HG02981 (cell line): ENCODE measurements at regions not wholly inside any gene's neighbourhood (a gene's known extent, or its start where the extent isn't known, plus 50 kb on each side); places are given as distances from the start of the nearest gene placed in this dataset.
"Not testable (repeated sequence)": the region's sequence is repeated elsewhere in the genome, so short reads cannot be mapped to it uniquely, and the experiment has no call there.

Source experiments
- ATAC-seq: cut with Tn5 transposase; IDR thresholded peaks from one replicate; pipeline ENCODE4 v1.9.1; 2021; ENCODE audit warnings: mild to moderate bottlenecking, moderate library complexity; ENCODE audit not compliant: unreplicated experiment

DNA sequence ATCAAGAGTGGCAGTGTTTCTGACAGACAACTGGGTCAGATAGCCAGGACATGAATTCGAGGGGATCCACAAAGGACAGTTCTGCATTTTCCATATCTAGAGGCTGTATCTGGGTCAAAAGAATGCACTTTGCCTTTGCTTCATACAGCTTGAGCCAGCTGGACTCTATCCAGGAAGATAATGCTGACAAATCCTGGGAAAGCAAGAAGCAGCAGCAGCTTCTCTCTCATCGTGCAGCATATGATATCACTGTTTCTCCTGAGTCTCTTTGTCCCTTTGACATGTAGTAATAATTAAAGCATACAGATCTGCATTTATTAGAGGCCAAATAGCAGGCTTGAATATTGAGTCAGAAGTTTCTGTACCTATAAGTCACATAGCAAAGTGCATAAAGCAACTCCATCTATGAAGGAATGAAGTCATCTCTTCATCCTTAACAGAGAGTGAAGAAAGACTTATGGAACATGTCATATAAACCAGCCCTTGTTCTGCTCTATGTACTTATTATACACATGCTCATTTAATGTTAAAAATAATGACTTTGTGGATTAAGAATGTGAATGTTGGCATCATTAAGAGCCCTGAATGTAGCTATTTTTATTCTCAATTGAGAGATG is 236.8 kb upstream of the GBE1 start:
- no peak for ATAC-seq

DNA sequence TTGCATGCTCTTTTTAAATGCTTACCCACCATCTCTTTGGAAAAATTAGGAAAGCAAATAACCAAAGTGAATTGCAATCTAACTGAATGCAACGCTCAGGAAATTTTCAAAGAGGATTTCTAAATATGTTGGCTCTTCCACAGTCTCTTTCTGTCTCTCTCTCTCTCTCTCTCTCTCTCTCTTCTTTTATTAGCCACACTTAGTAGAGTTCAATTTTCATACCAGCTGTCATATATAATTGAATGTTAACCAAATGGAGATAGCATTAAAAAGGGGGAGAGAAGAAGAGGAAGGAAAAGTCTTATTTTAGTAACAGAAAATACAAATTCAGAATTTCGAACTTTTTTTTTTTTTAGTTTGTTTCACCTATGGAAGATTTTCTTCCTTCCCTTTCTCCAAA is 235.9 kb upstream of the GBE1 start:
- no peak for ATAC-seq

DNA sequence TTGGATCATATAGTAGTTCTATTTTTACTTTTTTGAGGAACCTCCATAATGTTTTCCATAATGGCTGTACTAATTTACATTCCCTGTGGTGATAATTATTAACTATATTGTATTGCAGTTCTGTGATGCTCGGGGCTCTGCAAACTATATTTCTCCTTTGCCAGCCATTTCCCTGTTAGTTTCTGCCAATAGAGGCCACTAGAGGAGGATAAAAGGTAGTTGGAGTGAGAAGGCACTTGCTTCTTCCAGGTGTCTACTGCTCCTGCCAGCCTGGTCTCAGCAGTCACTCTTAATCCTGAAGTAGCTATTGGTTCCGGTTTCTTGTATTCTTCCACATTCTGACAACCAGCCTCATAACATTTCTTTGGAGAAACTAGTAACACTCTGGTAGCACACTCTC is 233.9 kb upstream of the GBE1 start:
- no peak for ATAC-seq

DNA sequence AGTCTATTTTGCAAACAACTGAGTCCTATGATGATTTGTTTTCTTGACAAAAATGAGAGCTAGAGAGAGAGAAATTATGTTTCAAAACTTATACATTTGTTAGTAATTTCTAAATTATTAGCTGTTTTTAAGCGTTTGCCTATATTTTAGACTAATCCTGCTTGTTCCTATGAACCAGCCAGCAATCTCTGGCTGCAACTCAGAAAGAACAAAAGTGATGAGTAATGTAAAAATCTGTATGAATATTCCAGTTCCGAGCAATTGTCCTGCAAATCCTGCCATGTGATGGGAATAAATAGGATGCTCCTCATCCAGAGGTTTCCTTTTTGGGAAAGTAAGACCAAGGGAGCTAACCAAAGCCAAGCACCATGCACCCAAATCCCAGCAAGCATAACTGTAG is 228.3 kb upstream of the GBE1 start:
- ATAC-seq, result no peak

DNA sequence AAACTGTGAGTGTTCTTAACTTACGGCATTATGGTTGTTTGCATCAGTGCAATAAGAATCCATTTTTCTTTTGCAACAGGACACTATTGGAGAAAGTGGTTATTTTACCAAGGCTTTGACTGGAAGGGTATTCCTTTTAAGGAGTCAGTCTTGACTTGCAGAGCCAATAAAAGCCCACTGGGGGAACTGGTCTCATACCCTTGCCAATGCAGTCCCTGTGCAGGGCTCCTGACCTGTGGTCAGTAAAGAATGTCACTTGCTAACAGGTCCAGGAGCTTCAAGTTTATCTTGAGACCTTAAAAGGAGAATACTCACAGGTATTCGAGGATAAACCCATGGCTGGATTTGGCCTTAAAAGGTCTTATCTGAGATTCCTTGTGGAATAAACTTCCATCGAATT is 227.8 kb upstream of the GBE1 start:
- ATAC-seq, result no peak

DNA sequence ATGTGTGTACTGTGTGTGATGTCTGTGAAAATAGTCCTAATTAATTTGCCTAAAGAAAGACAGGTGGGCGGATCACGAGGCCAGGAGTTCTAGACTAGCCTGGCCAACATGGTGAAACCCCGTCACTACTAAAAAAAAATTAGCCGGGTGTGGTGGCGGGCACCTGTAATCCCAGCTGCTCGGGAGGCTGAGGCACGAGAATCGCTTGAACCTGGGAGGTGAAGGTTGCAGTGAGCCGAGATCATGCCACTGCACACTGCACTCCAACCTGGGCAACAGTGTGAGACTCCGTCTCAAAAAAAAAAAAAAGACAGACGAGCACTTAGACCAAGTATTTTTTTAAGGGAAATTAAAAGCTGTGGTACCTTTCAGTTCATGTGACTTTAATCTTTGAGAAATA is 226.0 kb upstream of the GBE1 start:
- not testable (repeated sequence) for ATAC-seq

DNA sequence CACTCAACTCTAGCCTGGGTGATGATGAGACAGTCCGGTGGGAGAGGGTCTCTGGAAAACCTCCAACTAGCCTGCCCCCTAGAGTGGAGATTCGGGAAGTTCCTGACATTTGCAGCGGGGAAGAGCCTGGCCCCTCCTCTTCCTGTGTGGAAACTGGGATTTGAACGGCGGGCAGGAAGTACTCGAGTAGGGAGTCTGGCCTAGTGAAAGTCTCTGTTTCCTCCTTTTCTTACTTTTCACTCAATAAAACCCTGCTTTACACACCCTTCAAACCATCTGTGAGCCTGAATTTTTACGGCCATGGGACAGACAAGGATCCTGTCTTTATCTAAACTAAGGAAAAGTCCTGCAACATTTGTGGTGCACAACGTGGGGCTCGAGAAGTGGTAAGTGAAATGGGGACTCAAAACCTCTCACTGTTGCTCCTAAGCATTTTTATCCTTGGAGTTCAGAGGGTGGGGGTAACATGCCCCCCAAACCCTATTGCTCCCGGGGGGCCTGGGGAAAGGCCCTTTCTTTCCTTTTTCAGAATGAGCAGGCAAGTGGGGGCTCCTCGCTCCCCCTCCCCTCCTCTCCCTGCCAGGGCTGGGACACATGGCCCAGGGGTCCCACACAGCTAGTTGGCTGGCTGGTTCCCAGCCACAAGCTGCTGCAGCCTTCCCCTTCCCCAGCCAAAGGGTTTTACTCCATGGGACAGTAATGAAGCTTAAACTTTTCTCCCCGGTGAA is 224.7 kb upstream of the GBE1 start:
- no peak for ATAC-seq

DNA sequence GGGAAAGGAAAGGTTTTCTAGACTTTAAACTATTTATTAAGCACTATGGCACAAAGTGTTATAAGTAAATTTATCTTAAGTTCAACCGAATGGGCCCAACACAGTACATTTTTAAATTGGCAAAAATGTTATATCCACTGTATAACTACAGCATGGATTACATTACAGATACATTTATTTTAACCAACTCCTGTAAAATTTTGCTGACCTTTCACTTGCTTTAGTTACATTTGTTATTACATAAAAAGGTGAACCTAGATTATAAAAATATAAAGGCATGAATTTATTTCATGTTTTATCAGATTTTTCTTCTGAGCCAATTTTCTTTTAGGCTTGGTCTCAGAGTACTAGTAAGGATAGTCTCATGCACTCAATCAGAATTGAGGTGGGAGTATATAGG is 221.9 kb upstream of the GBE1 start:
- no peak for ATAC-seq

DNA sequence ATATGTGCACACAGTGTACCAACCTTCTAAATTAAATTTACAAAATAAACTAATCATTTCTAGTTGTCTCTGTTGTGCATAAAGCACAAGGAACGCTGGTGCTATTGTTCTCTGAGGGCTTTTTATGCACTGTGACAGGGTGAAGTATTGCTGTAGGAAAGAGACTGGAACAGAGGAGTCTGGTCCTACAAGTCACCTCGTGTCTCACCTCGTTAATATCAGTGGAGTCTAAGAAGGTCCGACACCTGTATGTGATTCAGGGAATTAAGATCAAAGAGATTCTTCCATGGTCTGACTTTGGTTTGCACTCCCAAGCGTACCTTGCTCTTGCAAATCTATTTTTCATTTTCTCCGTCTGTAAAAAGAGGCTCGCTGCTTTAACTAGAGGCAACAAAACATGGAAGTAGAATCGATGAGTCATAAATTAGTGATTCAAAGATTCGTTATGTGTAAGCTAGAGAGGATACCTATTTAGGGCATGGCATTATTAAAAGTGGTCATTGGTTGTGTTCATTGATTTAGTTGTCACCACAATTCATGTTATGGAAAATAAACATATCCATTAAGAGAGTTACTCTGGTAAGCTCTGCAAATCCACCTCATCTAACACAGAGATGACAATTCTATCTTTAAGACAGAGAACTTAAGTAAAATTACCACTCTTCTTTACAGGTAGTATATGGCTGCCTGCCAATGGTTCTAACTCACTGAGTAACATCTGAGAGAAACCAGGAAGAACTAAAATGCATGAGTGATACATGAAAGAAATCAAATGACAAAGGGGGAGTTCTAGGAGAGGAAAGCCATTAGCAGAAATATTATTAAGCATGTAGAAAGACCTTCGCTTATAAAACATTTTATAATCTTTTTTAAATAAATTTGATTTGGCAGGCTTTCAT is 219.4 kb upstream of the GBE1 start:
- ATAC-seq, result no peak

DNA sequence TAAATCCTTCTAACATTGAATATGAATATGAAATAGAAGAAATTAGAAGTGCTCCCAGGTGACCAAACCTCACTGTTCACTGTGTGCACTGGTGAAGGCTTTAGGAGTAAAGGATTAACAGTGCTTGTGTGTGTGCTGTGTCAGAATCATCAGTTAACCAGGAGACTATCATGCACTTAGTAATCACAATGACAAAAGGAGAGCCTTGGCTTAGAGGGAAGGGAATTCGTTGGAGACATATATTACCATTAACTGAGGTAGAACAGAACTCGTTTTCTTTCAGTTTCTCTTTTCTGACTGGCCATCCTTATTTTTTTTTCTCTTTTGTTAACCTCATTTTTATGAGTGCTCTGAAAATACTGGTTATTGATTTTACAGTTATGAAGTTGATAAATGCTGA is 213.3 kb upstream of the GBE1 start:
- no peak for ATAC-seq

DNA sequence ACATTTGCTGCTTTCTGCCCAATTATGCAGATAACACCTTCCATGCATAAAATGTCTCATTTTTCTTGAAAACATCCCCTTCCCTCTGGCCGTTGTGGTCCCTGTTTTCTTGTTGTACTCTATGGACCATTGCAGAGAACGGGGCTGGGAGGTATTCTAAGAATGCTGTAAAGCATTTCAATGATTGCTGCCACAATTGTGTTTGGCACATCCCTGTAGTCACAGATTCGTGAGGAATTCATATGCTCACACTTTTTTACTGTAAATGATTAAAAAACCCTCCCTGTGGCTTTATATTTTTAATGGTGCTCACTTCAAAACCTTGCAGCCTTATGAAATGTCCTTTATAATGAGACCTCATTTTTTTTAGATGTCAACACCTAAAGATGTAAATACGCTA is 207.2 kb upstream of the GBE1 start:
- no peak for ATAC-seq

DNA sequence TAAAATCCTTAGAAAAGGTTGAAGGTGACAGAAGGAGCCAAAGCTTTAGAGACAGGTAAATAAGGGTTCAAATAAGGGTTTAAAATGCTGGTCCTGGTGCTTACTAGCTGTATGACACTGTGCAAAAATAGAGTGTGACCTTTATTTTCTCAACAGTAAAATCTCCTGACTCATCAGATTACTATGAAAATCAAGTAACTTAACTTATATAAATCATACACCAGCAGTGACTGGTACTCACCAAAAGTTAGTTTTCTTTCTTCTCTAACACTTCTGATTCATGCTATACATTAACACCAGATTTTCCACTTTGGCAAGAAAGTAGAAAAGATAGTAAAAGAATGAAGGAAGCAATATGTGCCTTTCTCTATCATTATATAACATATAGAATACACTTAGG is 205.9 kb upstream of the GBE1 start:
- ATAC-seq, result no peak

DNA sequence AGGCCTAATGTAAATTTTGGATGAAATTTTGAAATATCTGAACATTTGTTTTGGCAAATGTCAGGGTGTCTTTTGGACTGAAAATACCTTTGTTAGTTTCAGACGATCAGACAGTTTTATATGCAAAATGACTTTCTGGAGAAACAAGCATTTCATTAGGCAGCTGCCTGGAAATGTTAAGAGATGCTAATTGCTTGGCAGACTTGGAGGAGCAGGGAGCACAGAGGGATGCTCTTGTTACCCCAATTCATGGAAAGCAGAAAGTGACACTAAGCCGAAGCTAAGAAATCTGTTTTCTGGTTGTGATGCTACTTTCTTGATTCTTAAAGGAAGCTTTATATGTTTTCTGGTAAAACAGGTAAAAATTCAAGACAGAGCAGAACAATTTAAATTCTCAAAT is 204.3 kb upstream of the GBE1 start:
- no peak for ATAC-seq

DNA sequence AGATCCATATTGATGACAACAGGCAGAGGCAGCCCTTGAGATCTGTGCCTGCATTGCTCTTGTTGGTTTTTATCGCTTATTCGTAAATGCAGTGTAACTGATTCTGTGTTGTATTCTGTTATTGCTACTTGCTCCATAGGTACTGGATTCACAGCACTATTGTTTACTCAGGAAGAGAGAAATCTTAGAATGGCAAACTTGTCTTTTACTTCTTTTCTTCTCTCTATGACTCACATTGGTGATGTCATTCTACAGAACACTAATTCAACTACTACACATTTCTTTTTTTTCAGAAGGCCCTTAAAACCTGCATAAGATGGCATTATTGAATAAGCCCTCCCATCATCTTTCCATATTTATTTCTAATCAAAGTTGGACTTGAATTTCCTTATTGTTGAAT is 201.0 kb upstream of the GBE1 start:
- no peak for ATAC-seq

DNA sequence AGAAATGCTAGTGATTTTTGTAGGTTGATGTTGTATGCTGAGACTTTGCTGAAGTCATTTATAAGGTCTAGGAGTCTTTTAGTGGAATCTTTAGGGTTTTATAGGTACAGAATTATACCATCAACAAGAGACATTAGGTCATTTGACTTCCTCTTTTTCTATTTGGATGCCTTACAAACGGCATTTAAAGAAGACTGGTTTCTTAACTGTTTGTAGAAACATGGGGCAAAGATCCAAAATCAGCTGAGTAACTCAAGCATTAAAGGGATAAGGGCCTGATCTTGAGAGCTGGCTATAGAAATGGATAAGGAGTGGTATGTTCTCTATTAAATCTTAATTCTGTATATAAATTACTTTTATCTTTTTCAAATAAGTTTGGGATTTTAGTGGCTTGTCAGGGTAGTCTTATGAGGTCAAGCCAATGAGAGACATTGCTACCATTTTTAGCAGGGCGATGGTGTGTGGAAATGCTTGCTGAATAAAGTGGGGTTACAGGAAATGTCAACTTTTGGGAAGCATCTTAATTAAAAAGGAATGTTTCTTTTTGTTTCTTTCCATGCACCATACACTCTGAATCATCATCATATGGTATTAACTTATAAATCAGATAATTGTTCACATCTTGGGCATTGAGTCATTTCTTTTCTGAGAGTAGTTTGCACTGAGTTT is 197.7 kb upstream of the GBE1 start:
- ATAC-seq, result no peak

DNA sequence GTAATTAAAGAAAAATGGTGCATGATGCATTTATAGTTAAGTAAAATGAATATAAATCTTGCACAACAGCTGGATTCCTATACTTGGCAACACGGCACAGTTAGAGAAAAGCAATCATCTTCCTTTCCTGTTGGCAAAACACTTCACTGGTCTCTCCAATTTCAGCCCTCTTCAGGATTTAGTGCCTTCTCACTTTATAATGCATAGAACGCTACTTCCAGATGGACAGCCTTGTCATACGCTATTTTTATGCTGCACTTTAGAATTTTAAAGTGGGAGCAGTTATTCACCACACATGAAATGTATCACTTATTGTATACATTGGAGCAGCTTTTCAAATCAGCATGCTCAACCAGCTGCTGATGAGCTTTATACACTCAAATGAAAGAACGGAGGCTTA is 194.4 kb upstream of the GBE1 start:
- ATAC-seq, result no peak

DNA sequence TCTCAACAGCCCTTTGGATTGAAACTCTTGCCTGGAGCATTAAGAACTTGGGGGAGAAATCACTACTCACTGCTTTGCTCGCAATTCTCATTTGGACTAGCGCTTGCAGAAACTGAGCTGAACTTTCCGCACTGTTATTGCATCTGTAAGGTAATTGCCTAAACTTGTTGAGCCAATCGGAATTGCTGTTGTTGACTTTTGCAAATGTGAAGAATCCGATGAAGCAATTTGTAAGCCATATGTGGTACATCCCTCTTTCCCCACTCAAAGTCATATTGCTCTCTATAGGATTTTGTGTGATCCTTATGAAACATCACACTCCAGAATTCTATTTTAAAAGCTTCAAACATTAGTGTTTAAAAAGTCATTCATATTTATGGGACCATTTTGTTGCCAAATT is 191.7 kb upstream of the GBE1 start:
- no peak for ATAC-seq

DNA sequence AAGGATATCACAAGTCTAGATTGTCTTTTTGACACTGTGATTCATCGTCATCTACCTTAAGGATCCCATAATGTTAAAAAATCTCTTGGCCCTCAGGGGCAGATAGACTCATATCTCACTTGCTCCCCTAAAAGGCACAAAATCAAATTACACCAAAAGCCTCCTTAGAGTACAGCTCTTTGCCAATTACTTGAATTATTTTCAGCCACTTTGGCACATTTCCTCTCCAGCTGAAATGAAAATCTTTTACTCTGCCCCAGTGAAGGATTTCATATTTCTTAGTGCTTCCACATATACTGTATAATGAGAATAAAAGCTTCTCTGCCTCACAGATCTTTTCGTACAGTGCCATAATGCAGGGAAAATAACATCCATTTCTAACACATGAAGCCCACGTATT is 190.7 kb upstream of the GBE1 start:
- no peak for ATAC-seq

DNA sequence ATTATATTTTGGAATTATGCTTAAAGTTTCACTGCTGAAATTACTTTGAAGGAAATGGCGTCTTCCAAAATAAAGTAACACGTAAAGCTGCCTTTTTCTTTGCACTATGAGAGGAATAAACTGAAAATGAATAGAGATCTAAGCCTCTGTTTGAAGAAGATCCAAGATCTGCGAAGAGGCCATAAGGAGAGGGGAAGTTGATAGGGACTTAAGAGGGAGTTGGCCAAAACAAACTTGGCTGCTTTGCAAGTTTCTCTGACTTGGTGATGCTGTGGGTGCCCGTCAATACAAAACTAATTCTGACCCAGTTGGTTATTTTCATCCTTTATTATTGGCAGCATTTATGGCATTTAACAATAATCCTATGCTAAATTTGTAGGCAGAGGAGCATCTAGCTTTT is 190.2 kb upstream of the GBE1 start:
- no peak for ATAC-seq

DNA sequence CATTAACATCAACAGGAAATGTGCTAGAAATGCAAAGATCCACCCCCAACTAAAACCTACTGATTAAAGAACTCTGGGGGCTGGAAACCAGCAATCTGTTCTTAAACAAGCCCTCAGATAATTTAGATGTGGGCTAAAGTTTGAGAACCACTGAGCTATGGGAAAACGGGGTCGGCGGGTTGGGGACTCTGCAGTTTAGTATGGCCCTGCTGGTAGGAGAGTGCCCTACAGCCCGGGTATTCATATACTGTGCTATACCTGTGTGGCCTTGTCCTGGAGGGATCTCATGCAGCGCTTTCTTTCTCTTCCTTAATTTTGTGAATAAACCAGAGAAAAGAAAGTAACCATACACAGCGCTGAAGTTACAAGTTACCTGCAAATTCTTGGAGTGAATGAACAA is 189.7 kb upstream of the GBE1 start:
- no peak for ATAC-seq

DNA sequence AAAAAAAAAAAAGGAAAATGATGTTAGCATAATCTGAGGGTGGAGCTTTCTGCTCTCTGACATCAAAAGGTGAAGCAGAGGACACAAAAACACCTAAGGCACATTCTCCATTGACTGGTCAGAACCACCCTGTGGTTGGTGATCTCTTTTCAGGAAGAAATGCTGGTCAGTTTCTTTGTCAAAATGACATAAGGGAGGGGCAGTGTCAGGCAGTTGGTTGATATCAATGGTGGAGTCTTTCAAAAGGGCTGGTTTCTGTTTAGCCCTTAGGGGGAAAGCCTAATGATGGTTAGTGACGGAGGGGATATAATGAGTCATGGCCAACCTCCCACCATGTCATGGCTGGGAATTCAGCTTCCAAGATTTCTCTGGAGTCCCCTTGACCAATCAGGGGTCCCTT is 185.9 kb upstream of the GBE1 start:
- no peak for ATAC-seq

DNA sequence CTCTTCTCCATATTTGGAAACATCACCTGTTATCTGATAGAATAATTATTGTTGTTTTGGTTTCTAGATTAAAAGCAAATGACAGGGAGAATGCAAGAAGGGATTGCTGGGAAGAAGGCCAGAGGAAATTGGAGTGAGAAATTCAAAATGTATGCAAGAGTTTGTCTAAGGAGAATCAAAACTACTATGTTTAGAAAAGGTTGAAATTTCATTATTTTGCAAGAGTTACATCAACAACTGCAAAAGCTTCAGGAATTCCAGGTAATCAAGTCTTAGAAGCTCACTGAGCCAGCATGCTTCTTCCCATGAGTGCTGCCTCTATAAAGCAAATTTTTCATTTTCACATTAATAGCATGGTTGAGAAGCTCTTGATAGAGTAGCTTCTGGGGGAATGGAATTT is 177.2 kb upstream of the GBE1 start:
- no peak for ATAC-seq
